ENCODE measurements at regions not wholly inside any gene's neighbourhood (a gene's known extent, or its start where the extent isn't known, plus 50 kb on each side); places are given as distances from the start of the nearest gene placed in this dataset.

DNA sequence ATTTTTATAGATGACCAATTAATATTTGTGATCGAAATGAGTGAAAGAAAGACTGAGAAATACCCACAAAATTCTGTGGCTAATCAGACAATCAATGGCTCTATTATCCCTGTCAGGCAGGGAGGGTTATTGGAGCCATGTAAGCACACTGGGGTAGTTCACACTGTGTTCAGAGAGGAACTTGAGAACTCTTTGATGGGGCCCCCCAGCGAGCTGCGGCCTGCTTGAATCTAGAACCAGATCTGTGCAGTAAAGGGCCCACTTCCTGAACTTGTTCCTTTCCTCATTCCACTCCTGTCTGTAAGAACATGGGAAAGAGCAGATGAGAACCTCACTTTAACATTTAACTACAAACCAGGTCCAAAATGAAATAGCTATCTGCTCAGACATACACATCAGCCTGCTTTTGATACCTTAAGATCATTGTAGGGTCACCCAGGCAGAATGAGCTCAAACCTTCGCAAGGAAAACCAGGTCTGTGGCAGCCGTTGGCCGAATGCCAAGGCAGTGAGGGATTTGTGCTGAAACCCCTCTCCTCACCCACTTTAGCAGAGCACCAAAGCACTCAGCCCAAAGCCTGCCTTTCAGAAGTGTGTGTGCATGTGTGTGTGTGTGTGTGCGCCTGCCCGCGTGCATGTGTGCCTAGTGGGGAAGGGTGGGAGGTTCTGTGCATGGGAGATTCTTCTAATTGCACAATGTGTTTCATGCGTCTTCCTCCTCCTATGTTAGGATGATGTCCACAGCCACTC is 365.6 kb upstream of the MGMT start:
- no peak for FAIRE-seq

- no peak for FAIRE-seq
Observed at GRCh38 chr10:129102906-129103693, 363.9 kb upstream of the MGMT start.

DNA sequence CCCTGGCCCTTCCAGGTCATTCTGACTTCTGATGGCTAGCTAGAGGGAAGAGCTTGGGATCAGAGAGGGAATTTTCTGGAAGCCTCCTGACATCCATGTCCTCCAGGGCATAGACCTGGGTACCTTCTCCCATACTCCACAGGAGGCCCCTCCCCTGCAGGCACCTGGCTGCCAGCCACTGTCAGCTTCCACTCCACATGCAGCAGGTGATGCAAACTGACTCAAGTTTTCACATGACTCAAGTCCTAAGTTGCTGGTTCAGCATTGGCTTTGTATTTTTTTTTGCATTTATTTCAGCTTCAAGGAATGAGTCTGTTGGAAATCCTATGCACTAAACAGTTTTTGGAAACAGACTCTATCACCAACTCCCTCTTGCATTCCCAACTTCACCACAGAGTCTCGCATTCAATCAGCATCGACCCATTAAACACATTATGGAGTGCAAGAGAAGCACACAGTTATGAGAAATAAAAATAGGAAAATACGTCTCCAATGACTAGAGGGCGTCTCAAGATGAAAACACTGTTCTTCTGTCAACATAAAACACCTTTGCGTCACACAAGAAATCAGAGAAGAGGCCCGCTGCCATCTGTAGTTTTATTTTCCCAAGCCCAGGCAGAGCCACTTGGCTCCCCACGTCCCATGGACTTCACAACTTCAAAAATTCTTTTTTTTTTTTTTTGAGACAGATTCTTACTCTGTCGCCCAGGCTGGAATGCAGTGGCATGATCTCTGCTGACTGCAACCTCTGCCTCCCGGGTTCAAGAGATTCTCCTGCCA is 362.6 kb upstream of the MGMT start:
- FAIRE-seq, result no peak

- no peak for FAIRE-seq
Observed at GRCh38 chr10:129105266-129105665, 361.8 kb upstream of the MGMT start.

DNA sequence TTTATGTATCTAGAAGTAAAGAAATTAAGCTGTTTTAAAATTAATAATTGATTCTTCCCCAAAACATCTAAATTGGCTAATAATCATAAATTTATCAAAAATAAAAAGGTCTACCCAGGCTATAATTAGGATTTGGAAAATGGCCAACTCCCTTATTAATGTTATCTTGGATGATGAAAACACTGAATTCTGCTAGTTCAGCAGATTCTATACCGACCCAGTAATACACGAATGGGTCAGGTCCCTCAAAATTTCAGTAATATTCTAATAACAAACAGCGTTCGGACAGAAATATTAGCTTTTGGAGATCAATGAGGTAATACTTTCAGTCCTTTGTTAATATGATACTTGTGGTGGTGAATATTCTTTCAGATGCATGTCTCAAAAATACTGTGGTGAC is 360.7 kb upstream of the MGMT start:
- no peak for FAIRE-seq

DNA sequence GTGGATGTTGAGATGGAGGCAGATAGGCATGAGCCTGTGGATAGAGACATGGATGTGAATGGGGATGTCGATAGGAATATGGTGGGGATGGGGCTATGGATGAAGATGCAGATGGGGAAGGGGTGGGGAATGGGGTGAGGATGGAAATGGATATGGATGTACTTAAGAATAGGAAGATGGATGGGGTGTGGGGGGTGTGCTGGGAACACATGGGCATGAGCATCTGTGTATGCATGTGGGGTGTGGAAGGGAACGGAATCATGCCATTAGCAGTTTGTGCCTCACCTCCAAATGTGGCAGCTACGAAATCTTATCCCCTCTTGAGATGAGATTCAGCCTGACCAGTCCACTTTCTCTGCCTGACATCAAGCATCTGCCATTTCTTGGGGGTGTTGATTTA is 359.5 kb upstream of the MGMT start:
- FAIRE-seq, result no peak

DNA sequence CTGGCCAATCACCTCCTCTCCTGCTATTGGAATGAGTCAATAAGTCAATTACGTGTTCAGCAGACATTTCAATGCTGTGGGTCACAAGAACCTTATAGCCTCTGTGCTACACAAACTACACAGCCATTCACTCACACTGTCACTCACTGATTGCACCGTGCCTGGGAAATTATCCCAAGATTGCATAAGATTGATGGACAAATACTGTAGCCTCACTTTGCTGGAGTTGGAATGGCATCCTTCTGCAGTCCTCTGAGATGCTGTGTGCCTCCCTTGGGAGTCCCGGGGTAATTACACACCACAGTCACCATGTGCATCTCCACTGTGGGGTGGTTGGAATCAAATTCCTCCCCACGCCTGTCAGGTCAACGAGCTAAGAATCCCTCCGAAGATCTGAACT is 358.7 kb upstream of the MGMT start:
- FAIRE-seq, result no peak

GRCh38 chr10:129108994-129109393 is 358.0 kb upstream of the MGMT start:
- no peak for FAIRE-seq

GRCh38 chr10:129110780-129111179 is 356.3 kb upstream of the MGMT start:
- no peak for FAIRE-seq

- no peak for FAIRE-seq
Observed at GRCh38 chr10:129111922-129112321, 355.1 kb upstream of the MGMT start.

GRCh38 chr10:129114588-129114987 is 352.5 kb upstream of the MGMT start:
- FAIRE-seq, result no peak

DNA sequence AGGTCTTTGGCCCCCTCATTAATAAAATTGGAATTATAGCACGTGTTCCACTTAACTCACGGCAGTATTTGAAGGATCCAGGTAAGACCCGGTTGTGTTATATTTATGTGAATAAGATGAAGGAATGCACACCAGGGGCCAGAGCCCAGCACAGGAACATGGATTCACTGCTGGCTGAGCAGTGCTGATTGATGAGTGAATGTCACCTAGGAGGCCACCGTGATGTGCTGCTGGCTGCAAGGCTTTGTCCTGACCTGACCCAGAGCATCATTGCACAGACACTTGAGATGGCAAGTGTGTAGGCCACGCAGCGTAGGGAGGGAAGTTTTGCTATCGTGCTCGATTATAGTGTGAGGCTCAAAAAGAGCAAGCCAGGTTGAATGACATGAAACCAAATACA is 350.7 kb upstream of the MGMT start:
- FAIRE-seq, result no peak

DNA sequence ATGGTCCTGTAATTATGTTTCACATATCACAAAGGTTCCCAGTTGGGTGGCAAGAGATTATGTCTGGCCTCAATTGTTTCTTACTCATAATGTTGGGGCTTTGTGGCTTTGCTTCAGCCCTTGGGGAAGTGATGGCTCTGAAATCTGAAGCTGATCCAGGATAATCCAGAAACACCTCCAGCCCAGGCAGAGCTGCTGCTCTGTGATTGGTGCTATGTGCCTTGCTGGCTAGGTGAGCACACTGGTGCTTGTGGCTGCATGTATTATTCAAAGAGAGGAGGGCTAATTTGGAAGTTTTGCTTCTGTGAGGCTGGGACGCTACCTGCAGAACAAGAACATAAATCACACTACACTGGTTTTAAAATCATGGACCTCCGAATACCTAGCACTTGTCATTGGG is 346.6 kb upstream of the MGMT start:
- no peak for FAIRE-seq

GRCh38 chr10:129122846-129123245 is 344.2 kb upstream of the MGMT start:
- FAIRE-seq, result no peak

GRCh38 chr10:129123428-129123827 is 343.6 kb upstream of the MGMT start:
- FAIRE-seq, result no peak

- no peak for FAIRE-seq
Observed at GRCh38 chr10:129126982-129127381, 340.1 kb upstream of the MGMT start.

GRCh38 chr10:129131457-129132132 is 335.4 kb upstream of the MGMT start:
- no peak for FAIRE-seq

DNA sequence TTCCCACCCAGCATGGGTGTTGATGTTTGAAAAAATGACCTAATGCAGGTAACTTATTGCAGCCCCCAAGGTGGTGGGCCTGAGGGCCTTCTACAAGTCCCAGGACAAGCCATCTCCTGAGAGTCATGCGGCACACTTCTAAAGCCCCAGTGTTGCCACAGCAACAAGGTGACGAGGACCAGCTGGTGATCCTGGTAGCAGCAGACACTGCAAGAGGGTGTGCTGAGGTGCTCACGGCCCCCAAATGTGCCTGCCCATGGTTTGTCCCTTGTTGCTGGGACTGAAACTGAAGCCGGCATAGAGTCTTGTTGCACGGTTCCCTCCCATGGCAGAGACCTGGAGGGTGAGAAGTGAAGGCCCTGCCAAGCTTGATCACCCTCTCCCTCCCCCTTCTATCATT is 333.2 kb upstream of the MGMT start:
- no peak for FAIRE-seq

GRCh38 chr10:129134371-129134770 is 332.7 kb upstream of the MGMT start:
- no peak for FAIRE-seq

GRCh38 chr10:129135624-129136023 is 331.4 kb upstream of the MGMT start:
- FAIRE-seq, result no peak

DNA sequence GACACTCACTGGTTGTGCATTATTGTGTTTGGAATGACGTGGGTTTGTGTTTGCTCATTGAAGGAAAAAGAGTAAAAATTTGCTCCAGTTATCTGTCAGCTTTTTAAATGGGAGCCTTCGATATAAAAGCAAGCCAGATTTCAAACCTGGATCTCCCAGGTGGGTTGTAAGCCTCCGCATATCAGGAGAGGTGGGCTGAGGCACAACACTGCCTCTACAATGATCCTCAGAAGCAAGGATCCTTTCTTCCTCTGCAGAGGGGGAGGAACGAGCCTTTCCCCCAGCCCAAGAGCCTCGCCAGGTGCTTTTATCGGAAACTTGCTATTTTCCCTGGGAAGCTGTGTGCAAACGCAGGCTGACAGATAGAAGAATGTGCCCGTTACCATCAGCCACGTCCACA is 331.0 kb upstream of the MGMT start:
- no peak for FAIRE-seq

DNA sequence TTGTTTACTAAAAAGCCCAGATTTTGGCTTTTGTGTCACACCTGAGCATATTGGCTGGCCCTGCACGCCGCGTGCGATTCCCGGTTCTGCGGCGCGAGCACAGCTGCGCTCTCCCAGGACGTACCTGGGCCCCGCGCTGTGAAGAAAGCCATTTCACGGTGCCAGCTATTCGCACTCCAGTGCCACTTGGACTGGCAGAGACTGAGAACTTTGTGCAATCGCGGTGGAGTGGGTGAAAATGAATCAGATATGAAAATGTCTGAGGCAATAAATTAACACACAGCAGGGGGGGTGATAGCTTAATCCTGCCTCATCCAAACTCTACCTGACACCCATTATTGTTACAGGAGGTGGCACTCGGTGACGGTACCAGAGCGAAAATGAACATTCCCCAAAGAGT is 330.1 kb upstream of the MGMT start:
- no peak for FAIRE-seq

Measured in A204.1 (cell line).